ENCODE measurements at regions not wholly inside any gene's neighbourhood (a gene's known extent, or its start where the extent isn't known, plus 50 kb on each side); places are given as distances from the start of the nearest gene placed in this dataset.

GRCh38 chr2:37767046-37767445 is 95.6 kb upstream of the CDC42EP3 start:
- TF ChIP-seq CTCF (IDR thresholded peaks at IDR 0.05) (no peak), POLR2A (IDR thresholded peaks at IDR 0.05) (no peak)
